ENCODE measurements at regions not wholly inside any gene's neighbourhood (a gene's known extent, or its start where the extent isn't known, plus 50 kb on each side); places are given as distances from the start of the nearest gene placed in this dataset.

- POLR2A ChIA-PET (ENCODE audit: low non-redundant PET), result no interaction called here
- CTCF ChIA-PET, result no interaction called here
- H3K27ac ChIP-seq, result no peak overlapping the region
- no peak for DNase-seq (ENCODE audit: low spot score)
- TF ChIP-seq, protein P1, sequence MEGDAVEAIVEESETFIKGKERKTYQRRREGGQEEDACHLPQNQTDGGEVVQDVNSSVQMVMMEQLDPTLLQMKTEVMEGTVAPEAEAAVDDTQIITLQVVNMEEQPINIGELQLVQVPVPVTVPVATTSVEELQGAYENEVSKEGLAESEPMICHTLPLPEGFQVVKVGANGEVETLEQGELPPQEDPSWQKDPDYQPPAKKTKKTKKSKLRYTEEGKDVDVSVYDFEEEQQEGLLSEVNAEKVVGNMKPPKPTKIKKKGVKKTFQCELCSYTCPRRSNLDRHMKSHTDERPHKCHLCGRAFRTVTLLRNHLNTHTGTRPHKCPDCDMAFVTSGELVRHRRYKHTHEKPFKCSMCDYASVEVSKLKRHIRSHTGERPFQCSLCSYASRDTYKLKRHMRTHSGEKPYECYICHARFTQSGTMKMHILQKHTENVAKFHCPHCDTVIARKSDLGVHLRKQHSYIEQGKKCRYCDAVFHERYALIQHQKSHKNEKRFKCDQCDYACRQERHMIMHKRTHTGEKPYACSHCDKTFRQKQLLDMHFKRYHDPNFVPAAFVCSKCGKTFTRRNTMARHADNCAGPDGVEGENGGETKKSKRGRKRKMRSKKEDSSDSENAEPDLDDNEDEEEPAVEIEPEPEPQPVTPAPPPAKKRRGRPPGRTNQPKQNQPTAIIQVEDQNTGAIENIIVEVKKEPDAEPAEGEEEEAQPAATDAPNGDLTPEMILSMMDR (conservative IDR thresholded peaks at IDR 0.05; ENCODE audit: low read depth), result no peak
Measured at GRCh38 chr14:40841886-40842285, 764.8 kb upstream of the LRFN5 start.

DNA sequence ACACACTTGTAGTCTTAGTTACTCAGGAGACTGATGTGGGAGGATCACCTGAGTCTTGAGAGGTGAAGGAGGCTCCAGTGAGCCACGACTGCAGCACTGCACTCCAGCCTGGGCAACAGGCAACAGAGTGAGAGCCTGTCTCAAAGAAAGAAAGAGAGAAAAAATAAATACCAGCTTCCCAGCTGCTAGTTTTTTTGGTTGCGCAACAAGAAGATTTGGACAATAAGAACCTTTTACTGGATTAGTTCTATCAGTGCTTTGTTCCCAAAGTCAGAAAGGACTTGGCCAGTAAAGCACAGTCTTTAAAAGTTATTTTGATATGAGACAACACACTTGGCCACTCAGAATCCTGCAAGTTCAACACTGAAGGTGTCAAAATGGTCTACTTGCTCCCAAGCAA is 768.1 kb upstream of the LRFN5 start:
- no peak for DNase-seq (ENCODE audit: low spot score)
- ChIA-PET CTCF (no interaction called here), POLR2A (ENCODE audit: low non-redundant PET) (no interaction called here)
- TF ChIP-seq, protein P1 (conservative IDR thresholded peaks at IDR 0.05; ENCODE audit: low read depth), result no peak
- no peak overlapping the region for H3K27ac ChIP-seq

- ChIA-PET POLR2A (ENCODE audit: low non-redundant PET) (no interaction called here), CTCF (no interaction called here)
- H3K27ac ChIP-seq, result no peak overlapping the region
- TF ChIP-seq, protein P1 (conservative IDR thresholded peaks at IDR 0.05; ENCODE audit: low read depth), result no peak
- no peak for DNase-seq (ENCODE audit: low spot score)
Measured at GRCh38 chr14:40806471-40806870, 800.2 kb upstream of the LRFN5 start.

DNA sequence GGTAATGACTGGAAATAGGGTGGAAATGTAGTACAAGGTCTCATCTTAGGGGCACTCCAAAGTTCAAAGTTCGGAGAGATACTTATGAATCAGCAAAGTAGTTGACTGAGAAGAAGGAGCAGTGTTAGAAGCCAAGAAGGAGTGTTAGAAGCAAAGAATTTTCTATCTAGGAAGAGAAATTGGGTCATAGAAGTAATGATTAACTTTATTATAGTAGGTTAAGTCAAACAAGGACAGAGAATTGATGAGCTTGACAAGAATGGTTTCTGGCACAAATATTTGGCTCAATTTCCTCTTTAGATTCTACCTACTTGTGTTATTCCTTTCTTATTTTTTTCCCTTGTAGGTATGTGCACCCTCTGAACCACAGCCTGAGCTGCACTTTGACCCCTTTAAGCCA is 810.5 kb upstream of the LRFN5 start:
- CTCF ChIA-PET, result no interaction called here
- POLR2A ChIA-PET (ENCODE audit: low non-redundant PET), result no interaction called here
- no peak for DNase-seq (ENCODE audit: low spot score)
- TF ChIP-seq, protein P1 (conservative IDR thresholded peaks at IDR 0.05; ENCODE audit: low read depth), result no peak
- no peak overlapping the region for H3K27ac ChIP-seq

DNA sequence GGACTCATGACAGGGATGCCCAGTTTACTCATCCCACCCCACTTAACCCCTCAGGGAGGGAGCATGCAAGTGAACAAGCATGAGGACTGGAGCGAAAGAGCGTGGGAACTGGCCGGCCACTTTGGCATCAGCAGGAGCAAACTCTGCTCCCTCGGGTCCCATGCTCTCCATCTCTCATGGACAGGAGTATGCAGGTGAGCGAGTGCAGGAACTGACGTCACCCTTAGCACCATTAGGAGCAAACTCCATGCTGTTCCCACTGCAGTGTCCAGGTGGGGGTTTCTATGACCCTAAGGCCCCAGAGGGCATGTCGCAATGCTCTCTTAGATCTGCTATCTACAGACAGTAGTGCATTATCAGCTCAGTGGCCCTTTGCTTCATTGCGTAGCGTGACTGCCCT is 821.8 kb upstream of the LRFN5 start:
- no peak for DNase-seq (ENCODE audit: low spot score)
- POLR2A ChIA-PET (ENCODE audit: low non-redundant PET), result no interaction called here
- no peak overlapping the region for H3K27ac ChIP-seq
- CTCF ChIA-PET, result no interaction called here
- TF ChIP-seq, protein P1 (conservative IDR thresholded peaks at IDR 0.05; ENCODE audit: low read depth), result no peak

GRCh38 chr14:40762685-40763084 is 844.0 kb upstream of the LRFN5 start:
- DNase-seq (ENCODE audit: low spot score), result no peak
- ChIA-PET POLR2A (ENCODE audit: low non-redundant PET) (no interaction called here), CTCF (no interaction called here)
- TF ChIP-seq, protein P1 (conservative IDR thresholded peaks at IDR 0.05; ENCODE audit: low read depth), result no peak
- no peak overlapping the region for H3K27ac ChIP-seq

DNA sequence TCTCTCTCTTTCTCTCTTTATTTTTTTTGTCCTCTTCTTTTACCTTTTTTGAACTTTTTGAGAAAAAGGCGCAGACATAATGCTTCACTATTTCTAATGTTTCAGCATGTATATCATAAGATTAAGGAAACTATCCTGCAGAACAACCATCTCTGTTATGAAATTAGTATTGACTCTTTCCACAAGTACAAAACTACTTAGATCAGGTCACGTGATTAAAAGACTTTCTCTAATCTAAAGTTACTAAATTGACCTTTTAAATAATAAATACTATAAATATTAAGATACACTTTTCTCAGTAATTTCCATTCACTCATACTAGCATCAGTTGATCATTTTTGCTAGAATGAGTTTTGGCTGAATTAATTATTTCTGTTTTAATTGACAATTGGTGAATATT is 844.5 kb upstream of the LRFN5 start:
- TF ChIP-seq, protein P1 (conservative IDR thresholded peaks at IDR 0.05; ENCODE audit: low read depth), result no peak
- no peak overlapping the region for H3K27ac ChIP-seq
- no peak for DNase-seq (ENCODE audit: low spot score)
- CTCF ChIA-PET, result no interaction called here
- POLR2A ChIA-PET (ENCODE audit: low non-redundant PET), result no interaction called here

Data from RWPE1 (cell line).